Stimulated activated CD8-positive, alpha-beta memory T cell treated with anti-CD3 and anti-CD28 coated beads, Interleukin-7, amount 100 ng/mL, for 4 hours (primary cell): ENCODE measurements at regions not wholly inside any gene's neighbourhood (a gene's known extent, or its start where the extent isn't known, plus 50 kb on each side); places are given as distances from the start of the nearest gene placed in this dataset.

Experiments
- DNase-seq, 2 donors: peaks; one replicate each; pipeline ENCODE4 v3.0.0-alpha.2; 2020; ENCODE audit warnings: low read depth in 2 of 2

DNA sequence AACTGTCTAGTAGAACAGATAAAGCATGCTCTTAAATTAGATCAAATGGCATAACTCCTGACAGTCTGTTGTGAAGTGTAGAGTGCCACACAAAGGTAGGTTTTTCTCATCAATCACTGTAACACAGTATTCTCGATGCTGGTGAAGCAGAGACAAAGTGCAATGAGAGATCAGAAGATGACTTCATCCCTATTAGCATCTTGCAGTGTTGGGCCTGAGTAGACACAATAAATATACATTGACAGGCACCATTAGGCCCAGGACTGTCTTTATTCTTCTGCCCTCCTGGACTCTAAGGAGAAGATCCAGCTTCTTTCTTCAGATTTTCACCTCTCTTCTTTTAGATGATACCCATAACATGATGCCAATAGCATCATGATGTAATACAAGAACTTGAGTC is 478.0 kb upstream of the TENM4 start:
- no peak for DNase-seq

DNA sequence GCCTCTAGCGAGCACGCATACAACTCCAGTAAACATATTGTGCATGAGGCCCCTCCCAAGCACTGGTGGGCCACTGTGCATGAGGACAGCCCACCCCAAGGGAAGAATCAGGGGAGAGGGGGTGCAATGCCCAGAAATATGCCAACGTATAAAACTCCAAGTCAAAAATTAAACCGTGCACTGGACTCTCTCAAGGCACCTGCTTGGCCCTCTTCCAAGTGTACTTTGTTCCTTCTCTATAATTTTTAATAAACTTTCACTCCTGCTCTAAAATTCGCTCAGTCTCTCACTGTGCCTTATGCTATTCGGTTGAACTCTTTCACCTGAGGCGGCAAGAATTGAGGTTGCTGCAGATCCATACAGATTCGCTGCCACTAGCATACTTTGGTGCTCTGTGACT is 465.3 kb upstream of the TENM4 start:
- DNase-seq, result no peak

DNA sequence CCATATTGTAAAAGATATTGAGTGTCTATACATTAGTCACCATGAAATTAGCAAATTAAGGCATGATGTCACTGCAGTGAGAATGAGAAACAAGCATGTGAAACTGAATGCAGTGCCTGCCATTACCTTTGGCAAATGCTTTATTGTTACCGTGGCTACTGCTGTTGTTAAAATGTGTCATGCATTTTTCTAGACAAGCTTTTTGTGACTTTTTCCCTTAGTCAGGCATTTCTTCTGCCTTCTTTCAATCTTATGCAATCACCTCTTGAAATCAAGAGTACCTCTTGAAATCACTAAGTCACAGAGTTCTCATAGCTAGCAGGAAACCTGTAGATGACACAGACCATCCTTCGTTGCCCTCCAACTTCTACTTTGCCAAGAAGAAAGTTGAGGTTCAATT is 461.7 kb upstream of the TENM4 start:
- no peak for DNase-seq

DNA sequence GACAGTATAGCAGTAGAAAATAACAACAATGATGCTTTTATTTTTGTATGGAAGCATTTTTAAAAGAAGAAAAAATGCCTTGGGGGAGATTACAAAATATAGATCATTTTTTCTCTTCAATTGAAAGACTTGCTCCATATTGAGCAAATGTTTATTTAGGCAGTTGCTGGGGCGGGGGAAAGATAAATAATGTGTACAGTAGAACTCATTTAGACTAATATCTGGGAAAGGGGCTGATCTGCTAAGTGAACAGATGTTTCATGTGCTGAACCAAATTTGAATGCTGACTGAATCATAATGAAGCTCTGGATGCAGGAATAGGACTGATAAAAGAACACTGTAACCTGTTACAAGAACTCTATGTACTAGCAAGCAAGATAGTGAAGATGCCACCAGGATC is 457.1 kb upstream of the TENM4 start:
- no peak for DNase-seq

DNA sequence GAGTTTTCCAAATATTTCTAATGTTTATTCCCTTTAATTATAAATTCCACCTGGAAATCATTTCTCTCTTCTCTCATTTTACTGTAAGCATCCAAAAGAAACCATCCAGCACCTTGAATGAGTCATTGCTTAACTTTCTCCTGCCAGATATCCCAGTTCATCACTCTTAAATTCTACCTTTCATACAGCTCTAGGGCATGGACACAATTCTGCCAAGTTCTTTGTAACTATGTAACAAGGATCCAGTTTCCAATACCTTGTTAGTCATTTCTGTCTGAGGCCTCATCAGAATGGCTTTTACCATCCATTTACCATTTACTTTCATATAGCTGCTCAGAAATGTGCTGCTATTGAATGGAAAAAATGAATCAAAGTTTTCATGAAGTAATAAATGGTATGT is 455.4 kb upstream of the TENM4 start:
- no peak for DNase-seq

DNA sequence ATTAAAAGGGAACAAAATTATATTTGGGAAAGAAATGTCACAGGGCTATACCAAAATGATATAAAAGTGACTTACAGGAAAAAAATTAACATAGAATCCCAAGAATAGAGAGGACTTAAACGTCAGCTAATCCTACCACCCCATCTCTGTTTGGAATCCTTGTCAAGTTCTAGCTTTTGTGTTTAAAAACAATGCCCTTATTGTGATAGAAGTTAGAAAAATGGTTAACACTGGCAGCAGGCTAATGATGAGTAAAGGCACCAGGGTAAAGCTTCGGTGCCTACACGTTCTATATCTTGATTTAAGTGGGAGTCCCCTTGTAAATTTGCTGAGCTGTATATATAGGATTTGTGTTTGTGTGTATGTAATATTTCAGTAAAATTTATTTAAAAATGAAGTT is 453.3 kb upstream of the TENM4 start:
- no peak for DNase-seq

DNA sequence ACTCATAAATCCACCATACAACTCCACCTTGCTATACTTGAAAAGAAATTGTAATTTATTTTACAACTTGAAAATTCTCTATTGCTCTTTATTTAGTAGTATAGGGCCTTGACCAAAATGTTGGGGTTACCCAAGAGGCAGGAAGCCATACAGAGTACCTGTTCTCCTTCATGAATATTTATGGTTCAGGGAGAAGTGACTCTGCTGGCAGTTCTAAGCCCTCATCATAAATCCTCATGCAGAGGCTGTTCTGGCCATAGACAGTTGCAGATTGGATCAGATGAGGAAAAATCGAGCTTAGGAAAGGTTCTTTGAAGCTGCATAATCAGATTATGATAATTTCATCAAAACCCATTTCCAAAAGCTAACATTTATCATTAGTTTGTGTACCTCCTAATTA is 449.4 kb upstream of the TENM4 start:
- no peak for DNase-seq

DNA sequence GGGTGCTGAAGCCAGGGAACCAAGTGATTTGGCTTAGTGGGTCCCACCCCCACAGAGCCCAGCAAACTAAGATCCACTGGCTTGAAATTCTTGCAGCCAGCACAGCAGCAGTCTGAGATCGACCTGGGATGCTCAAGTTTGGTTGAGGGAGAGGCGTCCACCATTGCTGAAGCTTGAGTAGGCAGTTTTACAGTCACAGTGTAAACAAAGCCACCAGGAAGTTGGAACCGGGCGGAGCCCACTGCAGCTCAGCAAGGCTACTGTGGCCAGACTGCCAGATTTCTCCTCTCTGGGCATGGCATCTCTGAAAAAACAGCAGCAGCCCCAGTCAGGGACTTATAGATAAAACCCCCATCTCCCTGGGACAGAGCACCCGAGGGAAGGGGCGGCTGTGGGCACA is 424.1 kb upstream of the TENM4 start:
- no peak for DNase-seq

DNA sequence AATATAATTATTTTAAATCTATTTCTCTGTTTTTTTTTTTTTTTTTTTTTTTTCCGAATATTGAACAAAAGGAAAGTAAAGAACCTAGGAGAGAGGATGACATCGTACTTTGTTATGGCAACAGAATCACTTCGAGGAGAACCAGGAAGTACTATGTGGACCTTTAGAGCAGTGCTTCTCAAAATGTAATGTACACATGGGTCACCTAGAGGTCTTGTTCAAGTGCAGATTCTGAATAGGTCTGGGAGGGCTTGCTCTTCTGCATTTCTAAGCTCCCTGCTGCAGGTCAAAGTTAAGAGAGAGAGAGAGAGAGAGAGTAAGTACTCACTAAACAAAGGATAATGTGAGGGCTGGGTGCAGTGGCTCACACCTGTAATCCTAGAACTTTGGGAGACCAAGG is 419.5 kb upstream of the TENM4 start:
- no peak for DNase-seq

DNA sequence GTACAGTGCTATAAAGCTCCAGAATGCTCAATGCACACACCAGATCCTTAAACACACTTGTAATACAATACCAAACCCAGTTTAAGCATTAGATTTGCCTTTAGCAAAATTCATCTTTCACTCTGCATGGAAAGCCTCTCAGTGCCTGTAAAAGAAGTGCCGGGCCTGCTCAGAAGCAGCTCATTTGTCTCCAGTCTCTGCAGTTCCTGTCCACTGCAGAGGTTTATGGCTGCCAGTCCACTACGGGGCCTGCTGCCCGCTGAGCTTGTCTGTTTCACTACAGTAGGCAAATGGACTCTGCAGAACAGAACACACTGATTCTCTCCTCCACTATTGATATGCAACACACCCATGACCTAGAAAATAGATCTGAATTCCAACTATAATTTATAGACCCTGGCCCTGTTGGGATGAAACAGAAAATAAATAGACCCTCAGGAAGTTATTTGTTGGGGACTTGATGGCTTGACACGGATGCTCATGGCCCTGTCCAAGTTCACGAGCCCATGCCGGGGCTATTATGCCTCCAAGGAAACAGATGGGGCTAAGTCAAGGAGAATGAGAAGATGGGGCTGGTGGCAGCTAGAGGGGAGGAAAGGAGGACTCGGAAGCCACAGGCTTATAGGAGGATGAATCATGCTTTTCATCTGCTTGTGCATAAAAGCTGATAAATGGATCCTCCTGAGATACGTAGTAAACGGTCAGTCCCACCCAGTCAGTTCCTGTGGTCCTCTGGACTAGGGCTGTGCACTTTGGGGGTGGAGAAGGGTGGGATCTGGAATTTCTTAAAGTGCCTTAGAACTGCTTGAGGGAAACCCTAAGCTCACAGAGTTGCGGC is 416.8 kb upstream of the TENM4 start:
- no peak for DNase-seq

DNA sequence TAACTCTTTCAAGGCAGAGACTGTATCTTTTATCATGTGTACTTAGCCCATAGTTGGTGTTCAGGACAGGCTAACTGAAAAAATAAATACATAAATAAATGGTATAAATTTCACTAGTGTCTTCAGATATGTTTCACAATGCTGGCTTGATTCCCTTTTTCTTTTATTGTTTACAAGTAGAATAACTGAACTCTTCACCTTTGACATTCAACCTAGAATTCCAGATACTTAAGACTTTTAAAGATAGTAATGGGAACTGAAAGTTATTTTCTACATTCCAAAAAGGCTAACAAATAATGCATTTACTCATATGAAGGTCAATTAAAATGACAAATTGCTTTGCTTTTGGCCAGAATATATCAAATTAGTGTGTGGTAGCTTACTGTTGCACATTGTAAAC is 411.3 kb upstream of the TENM4 start:
- DNase-seq, result no peak

DNA sequence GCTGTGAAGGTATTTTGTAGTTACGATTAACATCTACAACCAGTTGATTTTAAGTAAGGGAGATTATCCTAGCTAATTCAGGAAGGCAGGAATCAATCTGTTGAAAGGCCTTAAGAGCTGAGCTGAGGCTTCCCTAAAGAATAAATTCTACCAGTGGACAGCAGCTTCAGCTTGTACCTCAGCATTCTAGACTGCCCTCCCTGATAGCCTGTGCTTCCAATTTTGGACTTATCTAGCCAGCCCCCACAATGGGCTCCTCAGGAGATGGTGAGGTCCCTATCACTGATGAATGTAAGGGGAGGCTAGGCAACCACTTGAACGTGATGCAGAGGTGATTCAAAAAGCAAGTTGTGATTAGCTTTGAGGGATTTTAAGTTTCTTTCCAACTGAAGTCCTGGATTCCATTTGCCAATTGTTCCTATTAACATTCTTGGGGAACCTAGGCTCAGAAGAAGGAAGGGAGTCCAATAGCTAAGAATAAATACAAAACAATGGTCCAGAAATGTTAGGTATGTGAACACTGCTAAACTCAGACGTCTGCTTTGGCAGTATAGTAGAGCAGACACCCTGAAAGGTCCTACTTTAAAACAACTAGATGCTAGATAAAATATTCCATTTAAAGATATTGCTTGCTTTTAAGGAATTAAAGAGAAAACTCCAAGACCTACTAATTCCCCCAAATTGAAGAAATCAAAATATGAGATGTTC is 404.3 kb upstream of the TENM4 start:
- DNase-seq, result no peak

DNA sequence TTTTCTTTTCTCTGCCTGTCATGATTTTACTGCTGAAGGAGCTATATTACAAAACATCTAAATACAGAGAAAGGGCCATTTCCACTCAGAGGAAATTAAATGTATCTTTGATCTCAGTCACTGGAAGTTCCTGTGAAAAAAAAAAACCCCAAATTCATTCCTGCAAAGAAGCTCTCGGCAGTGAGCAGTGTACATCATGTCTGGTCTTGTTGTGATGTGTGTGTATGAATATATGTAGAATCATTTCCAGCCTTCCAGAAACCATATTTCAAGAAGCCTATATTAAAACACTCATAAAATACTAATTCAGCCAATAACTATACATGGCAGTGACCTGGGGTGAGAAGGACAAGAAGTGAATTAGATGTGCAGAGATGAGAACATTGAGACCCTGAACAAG is 393.2 kb upstream of the TENM4 start:
- DNase-seq, result no peak

DNA sequence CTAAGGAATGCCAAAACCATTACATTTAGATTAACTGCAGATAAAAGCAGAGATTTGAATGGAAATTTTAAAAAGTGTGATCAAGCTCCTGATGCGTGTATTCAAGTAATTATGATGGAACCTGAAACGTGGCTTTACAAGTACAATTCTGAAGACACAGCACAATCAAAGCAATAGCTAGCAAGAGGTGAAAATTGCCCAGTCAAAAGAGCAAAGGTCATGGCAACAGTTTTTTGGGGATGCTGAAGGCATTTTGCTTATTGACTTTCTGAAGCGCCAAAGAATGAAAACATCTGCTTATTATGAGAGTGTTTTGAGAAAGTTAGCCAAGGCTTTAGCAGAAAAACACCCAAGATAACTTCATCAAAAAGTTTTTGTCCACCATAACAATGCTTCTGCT is 389.6 kb upstream of the TENM4 start:
- no peak for DNase-seq

DNA sequence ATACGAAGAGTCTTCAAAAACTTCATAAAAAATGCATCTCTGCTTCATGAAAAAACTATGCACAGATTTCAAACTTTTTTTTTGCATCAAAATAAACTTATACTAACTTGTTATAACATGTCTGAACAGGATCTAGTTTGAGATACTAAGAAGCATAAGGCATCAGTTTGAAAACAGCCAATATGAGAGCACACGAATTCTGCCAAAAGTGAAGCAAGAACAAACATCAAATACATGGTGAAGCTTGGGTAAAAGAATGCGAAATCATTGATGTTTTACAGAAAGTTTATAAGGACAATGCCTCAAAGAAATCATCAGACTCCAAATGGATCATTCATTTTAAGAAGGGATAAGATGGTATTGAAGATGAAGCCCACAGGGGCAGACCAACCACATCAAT is 389.1 kb upstream of the TENM4 start:
- no peak for DNase-seq

DNA sequence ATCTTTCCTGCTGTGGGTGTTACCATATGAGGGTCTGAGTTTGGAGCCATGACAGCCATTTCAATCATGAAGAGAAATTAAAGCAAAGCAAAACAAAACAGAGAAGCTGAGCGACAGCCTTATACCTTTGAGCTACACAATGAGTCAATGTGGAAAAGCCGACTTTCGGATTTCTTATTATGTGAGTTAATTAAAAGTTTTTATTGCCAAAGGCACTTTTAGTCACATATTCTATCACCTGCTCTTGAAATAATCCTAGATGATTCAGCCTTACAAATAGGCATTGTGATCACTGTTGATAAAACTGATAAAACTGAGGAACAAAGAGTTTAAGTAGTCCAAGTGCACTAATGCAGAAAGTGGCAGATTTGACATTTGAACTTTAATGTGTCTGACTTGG is 381.9 kb upstream of the TENM4 start:
- no peak for DNase-seq

DNA sequence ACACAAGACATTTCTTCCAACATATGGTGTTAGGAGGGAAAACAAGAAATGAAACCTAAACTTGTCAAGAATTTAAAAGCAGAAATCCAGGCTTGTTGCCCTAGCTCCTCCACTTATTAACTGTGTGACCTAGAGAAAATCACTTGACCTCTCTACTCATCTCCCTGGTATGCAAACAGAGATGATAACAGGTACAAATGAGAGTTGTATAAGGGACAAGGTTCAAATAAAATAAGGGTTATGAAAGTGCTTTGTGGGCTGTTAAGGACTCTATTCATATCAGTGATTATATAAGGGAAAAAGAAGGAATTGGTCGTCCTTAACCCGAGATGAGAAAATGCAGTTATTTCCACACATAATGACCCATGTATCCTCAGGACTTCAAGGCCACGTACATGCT is 372.7 kb upstream of the TENM4 start:
- DNase-seq, result no peak

DNA sequence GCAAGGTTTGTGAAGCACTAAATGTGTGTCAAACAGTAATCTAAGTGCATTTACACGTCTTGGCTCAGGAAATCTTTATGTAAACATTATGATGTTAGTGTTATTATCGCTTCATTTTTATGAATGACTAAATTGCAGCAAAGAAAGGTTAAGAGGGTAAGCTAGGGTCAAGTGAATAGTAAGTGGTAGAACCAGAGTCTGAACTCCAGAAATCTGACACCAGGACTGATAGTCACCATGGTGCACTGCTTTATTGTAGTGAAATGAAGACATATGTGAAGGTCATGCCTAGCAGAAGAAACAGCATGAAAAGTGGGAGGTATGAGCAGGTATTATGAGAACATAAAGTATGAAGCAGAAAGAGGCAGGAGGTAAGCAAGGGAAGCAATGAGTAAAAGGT is 368.7 kb upstream of the TENM4 start:
- DNase-seq, result no peak

DNA sequence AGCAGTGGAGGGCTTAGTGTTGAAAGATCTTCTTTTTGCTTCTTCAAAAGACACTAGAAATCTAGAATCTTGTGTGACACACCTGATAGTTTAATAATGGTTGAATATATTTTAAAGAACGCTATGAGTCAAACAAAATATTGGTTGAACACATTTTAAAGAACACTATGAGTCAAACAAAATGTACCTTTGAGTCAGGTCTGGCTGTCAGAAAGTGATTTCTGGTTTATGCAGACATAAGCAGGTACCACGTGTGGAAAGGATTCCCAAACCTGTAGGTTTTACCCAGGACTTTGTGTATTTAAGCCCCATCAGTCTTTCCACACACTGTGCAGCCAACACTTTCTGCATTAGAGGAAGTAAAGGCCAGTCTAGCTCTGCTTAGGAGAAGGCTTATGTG is 366.7 kb upstream of the TENM4 start:
- no peak for DNase-seq

DNA sequence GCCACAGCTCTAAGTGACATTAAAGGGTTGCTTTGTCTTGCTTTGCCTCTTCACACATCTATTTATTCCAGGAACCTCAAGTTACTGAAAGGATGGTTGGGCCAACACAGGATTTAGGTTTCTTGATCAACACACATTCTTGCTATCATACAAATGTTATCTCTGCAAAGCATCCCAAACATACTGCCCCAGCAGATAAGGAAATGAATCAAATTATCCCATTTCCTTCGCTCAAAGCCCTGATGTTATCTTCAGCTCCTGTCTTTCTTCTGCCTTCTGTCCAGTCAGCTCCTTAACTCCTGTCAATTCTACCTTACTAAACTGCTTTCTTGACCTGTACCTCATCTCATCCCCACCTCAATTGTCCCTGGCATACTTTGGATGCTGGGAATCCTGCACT is 355.9 kb upstream of the TENM4 start:
- DNase-seq, result no peak

DNA sequence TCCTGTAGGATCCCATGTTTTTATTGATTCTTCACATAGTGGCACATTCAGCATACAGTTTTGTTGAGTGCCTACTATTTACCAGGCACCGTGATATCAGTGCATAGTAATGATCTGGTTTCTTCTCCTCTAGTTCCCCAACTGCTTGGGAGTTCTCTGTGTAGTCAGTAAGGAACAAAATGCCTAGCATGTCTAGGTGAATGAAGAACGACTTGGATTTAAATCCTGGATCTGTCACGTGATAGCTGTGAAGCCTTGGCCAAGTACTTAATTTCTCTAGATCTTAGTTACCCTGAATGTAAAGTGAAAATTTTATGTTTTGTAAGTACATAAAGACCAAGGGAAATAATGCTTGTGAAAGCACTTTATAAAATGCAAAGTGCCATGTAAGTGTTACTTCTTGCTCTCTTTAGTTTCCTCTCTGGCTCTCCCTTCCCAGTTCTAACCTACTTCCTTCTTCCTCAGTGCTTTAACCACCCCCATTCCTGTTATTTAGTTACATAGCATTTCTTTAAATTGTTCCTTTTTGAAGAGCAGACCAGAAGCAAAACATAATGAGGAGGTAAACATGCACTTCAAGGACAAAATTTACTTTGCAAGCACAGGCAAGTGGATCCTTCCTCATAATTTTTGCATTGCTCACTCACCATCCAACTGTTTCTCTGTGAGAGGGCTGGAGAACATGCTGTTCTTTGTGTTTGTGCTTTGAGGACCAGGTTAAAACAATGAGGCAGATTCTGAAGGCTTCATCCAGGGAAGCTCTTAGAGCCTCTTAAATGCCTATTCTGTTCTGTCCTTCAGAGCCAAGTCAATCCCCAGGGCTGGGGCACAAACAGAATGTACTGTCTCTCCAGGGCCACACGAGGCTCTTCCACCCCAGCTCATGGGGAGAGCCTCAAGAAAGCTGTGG is 353.9 kb upstream of the TENM4 start:
- no peak for DNase-seq

DNA sequence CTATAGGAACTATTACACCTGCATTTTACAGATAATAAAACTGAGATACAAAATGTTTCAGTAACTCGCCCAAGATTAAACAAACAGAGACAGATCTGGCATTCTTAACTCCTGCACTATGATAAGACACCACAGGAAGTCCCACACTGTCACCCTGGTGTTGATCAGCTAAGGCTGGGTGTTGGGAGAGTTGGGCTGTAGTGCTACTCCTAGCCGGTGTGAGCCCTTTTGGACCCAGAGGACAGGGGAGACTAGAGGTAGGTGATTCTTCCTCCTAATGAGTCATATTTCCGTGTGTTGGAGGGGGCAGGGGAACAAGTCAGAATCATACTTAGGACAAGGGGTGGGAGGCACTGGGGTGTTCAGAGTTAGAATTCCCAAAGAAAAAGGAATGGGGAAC is 353.2 kb upstream of the TENM4 start:
- no peak for DNase-seq

DNA sequence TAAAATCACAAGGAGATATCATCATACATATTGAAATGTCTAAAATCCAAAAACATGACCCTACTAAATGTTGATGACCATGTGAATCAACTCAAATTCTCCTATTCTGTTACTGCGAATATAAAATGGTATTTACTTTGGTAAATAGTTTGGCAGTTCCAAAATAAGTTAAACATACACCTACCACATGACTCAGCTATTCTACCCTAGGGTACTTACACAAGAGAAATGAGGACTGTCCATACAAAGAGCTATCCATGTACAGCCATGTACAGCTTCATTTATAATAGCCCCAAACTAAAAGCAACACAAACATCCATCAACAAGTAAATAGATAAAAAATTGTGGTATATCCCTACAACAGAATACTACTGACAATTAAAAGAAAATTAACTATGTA is 346.1 kb upstream of the TENM4 start:
- no peak for DNase-seq
